ENCODE measurements at regions not wholly inside any gene's neighbourhood (a gene's known extent, or its start where the extent isn't known, plus 50 kb on each side); places are given as distances from the start of the nearest gene placed in this dataset.

GRCh38 chr1:220356981-220357850 is 85.0 kb upstream of the RAB3GAP2 start:
- H3K4me3 ChIP-seq (replicated peaks; ENCODE audit: insufficient read depth, low read length) = no peak overlapping the region
- no peak overlapping the region for H3K27ac ChIP-seq (replicated peaks)
- DNase-seq (ENCODE audit: low read depth in 1 of 2, low spot score in 1 of 2) = no peak
- TF ChIP-seq POLR2AphosphoS5 (IDR thresholded peaks at IDR 0.05; ENCODE audit: low read depth) (no peak), GABPA (IDR thresholded peaks at IDR 0.05; ENCODE audit: low read depth) (no peak), REST (IDR thresholded peaks at IDR 0.05; ENCODE audit: insufficient replicate concordance, low read depth) (no peak), SPI1 (IDR thresholded peaks at IDR 0.05; ENCODE audit: borderline replicate concordance, low read depth) (no peak)
- TF ChIP-seq, protein P1, sequence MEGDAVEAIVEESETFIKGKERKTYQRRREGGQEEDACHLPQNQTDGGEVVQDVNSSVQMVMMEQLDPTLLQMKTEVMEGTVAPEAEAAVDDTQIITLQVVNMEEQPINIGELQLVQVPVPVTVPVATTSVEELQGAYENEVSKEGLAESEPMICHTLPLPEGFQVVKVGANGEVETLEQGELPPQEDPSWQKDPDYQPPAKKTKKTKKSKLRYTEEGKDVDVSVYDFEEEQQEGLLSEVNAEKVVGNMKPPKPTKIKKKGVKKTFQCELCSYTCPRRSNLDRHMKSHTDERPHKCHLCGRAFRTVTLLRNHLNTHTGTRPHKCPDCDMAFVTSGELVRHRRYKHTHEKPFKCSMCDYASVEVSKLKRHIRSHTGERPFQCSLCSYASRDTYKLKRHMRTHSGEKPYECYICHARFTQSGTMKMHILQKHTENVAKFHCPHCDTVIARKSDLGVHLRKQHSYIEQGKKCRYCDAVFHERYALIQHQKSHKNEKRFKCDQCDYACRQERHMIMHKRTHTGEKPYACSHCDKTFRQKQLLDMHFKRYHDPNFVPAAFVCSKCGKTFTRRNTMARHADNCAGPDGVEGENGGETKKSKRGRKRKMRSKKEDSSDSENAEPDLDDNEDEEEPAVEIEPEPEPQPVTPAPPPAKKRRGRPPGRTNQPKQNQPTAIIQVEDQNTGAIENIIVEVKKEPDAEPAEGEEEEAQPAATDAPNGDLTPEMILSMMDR (IDR thresholded peaks at IDR 0.05; ENCODE audit: insufficient read depth, low read length) = no peak
- H3K27me3 ChIP-seq (ENCODE audit: insufficient read depth, poor library complexity, severe bottlenecking) = peaks cover 2% of the 10 kb centered on the region

DNA sequence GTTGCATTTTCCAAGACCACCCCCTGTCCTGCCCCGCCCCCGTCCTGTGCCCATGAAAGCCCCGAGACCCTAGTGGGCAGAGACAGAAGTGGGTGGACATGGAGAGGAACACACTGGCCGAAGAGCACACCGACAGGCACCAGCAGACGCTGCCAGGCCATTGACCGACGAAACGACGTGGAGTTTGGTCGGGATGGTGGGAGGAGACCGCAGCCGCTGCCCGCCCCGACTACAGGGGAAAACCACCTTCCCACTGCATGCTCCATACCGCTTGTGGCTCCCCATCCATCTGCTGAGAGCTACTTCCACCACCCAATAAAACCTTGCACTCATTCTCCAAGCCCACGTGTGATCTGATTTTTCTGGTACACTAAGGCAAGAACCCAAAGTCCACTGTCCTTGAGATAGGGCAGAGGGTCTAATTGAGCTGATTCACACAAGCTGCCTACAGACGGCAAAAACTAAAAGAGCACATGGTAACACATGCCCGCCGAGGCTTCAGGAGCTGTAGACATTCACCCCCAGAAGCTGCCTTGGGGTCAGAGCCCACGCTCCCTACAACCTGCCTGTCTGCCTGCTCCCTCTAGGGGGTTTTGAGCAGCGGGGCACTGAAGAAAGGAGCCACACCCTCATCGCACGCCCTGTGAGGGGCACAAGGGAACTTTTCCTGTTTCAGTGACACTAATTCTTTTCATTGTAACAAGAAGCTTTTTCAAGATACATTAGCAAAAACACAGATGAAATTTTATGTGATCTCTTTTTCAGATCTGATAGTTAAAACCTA is 81.2 kb upstream of the RAB3GAP2 start:
- H3K27ac ChIP-seq (replicated peaks) = no peak overlapping the region
- H3K27me3 ChIP-seq (ENCODE audit: insufficient read depth, poor library complexity, severe bottlenecking) = peaks cover 2% of the 10 kb centered on the region
- TF ChIP-seq, protein P1 (IDR thresholded peaks at IDR 0.05; ENCODE audit: insufficient read depth, low read length) = no peak
- no peak overlapping the region for H3K4me3 ChIP-seq (replicated peaks; ENCODE audit: insufficient read depth, low read length)
- no peak for DNase-seq (ENCODE audit: low read depth in 1 of 2, low spot score in 1 of 2)

DNA sequence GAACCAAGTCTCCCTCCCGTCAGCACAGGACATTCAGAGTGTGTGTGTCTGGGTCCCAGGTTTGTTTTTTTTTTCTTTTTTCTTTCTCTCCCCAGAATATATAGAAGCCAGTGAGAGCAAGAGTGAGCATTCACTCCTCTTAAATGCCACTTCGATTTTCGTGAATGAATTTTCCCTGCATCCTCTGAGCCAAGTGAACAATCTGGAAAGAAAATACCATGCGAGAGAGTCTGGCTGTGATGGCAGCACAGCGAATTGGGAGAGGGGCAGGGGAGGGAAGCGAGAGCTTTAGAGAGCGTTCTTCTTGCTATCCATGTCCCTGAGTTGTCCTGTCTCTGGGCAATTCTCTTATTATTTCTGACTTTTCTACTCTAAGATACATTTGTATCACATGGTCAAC is 76.0 kb upstream of the RAB3GAP2 start:
- Histone ChIP-seq H3K27ac (replicated peaks) (no peak overlapping the region), H3K27me3 (ENCODE audit: insufficient read depth, poor library complexity, severe bottlenecking) (no peaks in the 10 kb centered on the region), H3K4me3 (replicated peaks; ENCODE audit: insufficient read depth, low read length) (no peak overlapping the region)
- no peak for DNase-seq (ENCODE audit: low read depth in 1 of 2, low spot score in 1 of 2)
- TF ChIP-seq, protein P1 (IDR thresholded peaks at IDR 0.05; ENCODE audit: insufficient read depth, low read length) = no peak
- TF ChIP-seq GABPA (IDR thresholded peaks at IDR 0.05; ENCODE audit: low read depth) = no peak
- no peak for TF ChIP-seq REST (IDR thresholded peaks at IDR 0.05; ENCODE audit: insufficient replicate concordance, low read depth)
- no peak for TF ChIP-seq POLR2AphosphoS5 (IDR thresholded peaks at IDR 0.05; ENCODE audit: low read depth)
- no peak for TF ChIP-seq SPI1 (IDR thresholded peaks at IDR 0.05; ENCODE audit: borderline replicate concordance, low read depth)
